HG02884 (cell line): ENCODE measurements at regions not wholly inside any gene's neighbourhood (a gene's known extent, or its start where the extent isn't known, plus 50 kb on each side); places are given as distances from the start of the nearest gene placed in this dataset.
"Not testable (repeated sequence)": the region's sequence is repeated elsewhere in the genome, so short reads cannot be mapped to it uniquely, and the experiment has no call there.

Experiments
- ATAC-seq: cut with Tn5 transposase; IDR thresholded peaks from one replicate; pipeline ENCODE4 v1.9.1; 2021; ENCODE audit warnings: mild to moderate bottlenecking, moderate library complexity; ENCODE audit not compliant: unreplicated experiment

GRCh38 chr10:33867199-33867789 lies 532.8 kb upstream of the NRP1 start:
- not testable (repeated sequence) for ATAC-seq

- ATAC-seq: no peak
Measured at GRCh38 chr10:33863352-33863751, 528.9 kb upstream of the NRP1 start.

- ATAC-seq: no peak
Measured at GRCh38 chr10:33862536-33863105, 528.2 kb upstream of the NRP1 start.

- no peak for ATAC-seq
Measured at GRCh38 chr10:33861833-33862232, 527.4 kb upstream of the NRP1 start.

- no peak for ATAC-seq
Measured at GRCh38 chr10:33861016-33861704, 526.7 kb upstream of the NRP1 start.

GRCh38 chr10:33860552-33860951 lies 526.1 kb upstream of the NRP1 start:
- no peak for ATAC-seq

- no peak for ATAC-seq
Measured at GRCh38 chr10:33859319-33860022, 525.0 kb upstream of the NRP1 start.

GRCh38 chr10:33858326-33858725 lies 523.9 kb upstream of the NRP1 start:
- no peak for ATAC-seq

GRCh38 chr10:33853221-33853620 lies 518.8 kb upstream of the NRP1 start:
- not testable (repeated sequence) for ATAC-seq

GRCh38 chr10:33843379-33843778 lies 508.9 kb upstream of the NRP1 start:
- ATAC-seq: no peak

GRCh38 chr10:33841678-33842077 lies 507.2 kb upstream of the NRP1 start:
- no peak for ATAC-seq

- no peak for ATAC-seq
Measured at GRCh38 chr10:33838731-33839130, 504.3 kb upstream of the NRP1 start.

GRCh38 chr10:33837736-33838135 lies 503.3 kb upstream of the NRP1 start:
- no peak for ATAC-seq

- ATAC-seq: no peak
Measured at GRCh38 chr10:33835556-33835955, 501.1 kb upstream of the NRP1 start.

GRCh38 chr10:33833566-33833965 lies 499.1 kb upstream of the NRP1 start:
- no peak for ATAC-seq

- no peak for ATAC-seq
Measured at GRCh38 chr10:33832124-33832787, 497.8 kb upstream of the NRP1 start.

- no peak for ATAC-seq
Measured at GRCh38 chr10:33831591-33831990, 497.1 kb upstream of the NRP1 start.

- ATAC-seq: not testable (repeated sequence)
Measured at GRCh38 chr10:33829899-33830298, 495.4 kb upstream of the NRP1 start.

GRCh38 chr10:33828592-33828991 lies 494.1 kb upstream of the NRP1 start:
- no peak for ATAC-seq

- no peak for ATAC-seq
Measured at GRCh38 chr10:33826186-33826585, 491.7 kb upstream of the NRP1 start.

GRCh38 chr10:33822774-33823173 lies 488.3 kb upstream of the NRP1 start:
- ATAC-seq: no peak
